ENCODE measurements at regions not wholly inside any gene's neighbourhood (a gene's known extent, or its start where the extent isn't known, plus 50 kb on each side); places are given as distances from the start of the nearest gene placed in this dataset.

DNA sequence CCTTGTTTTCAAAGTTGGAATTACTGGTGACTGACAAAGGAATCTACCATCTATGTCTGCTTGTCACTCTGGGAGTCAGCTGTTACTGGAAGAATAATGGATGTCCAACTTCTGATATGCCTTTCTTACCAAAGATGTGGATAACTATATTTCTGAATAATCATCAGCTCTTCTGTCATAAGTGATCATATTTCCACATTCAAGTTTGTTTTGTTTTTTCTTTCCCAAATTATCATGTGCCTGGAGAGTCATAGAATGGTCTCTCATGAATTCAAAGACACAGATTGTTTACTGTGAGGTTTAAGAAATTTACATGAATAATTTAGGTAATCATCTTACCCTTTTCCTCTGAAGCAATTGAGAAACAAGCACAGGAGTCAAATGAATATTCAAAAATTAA lies 986.7 kb upstream of the CDH2 start:
- Histone ChIP-seq H3K9me3 (replicated peaks; ENCODE audit: control insufficient read depth, insufficient read depth, low read length) (no peaks in the 10 kb centered on the region), H2AFZ (ENCODE audit: control insufficient read depth, low read depth, low read length) (no peak overlapping the region), H3K9ac (ENCODE audit: control insufficient read depth, insufficient read depth, low read length) (no peak overlapping the region), H3K4me1 (ENCODE audit: control insufficient read depth, insufficient read depth, low read length) (no peaks in the 10 kb centered on the region), H4K20me1 (ENCODE audit: control insufficient read depth, insufficient read depth) (no peaks in the 10 kb centered on the region), H3K36me3 (ENCODE audit: control insufficient read depth in 2 of 2, insufficient read depth in 2 of 2, low read length in 1 of 2) (no peaks in the 10 kb centered on the region), H3K27ac (ENCODE audit: control insufficient read depth, insufficient read depth) (no peak overlapping the region), H3K4me3 (no peak overlapping the region), H3K27me3 (replicated peaks in 1 of 2; ENCODE audit: control insufficient read depth in 2 of 2, insufficient read depth in 2 of 2, low read length in 1 of 2) (no peaks in the 10 kb centered on the region), H3K4me2 (ENCODE audit: control insufficient read depth, insufficient read depth) (no peak overlapping the region), H3K79me2 (ENCODE audit: control insufficient read depth, insufficient read depth, low read length) (no peaks in the 10 kb centered on the region)
- in situ Hi-C loops (cut with MboI) (no loop called here), intact Hi-C loops (cut with micrococcal nuclease; ENCODE audit: unreplicated experiment) (no loop called here)
- SMC1A ChIA-PET (ENCODE audit: uncharacterized antibody, unreplicated experiment): no interaction called here
- POLR2A ChIA-PET: no interaction called here
- FAIRE-seq (no peak), ATAC-seq (no peak), DNase-seq (ENCODE audit: low read depth, low spot score) (no peak)
- no peak for TF ChIP-seq EED (IDR thresholded peaks at IDR 0.05; ENCODE audit: low read depth)
- TF ChIP-seq, protein P1, sequence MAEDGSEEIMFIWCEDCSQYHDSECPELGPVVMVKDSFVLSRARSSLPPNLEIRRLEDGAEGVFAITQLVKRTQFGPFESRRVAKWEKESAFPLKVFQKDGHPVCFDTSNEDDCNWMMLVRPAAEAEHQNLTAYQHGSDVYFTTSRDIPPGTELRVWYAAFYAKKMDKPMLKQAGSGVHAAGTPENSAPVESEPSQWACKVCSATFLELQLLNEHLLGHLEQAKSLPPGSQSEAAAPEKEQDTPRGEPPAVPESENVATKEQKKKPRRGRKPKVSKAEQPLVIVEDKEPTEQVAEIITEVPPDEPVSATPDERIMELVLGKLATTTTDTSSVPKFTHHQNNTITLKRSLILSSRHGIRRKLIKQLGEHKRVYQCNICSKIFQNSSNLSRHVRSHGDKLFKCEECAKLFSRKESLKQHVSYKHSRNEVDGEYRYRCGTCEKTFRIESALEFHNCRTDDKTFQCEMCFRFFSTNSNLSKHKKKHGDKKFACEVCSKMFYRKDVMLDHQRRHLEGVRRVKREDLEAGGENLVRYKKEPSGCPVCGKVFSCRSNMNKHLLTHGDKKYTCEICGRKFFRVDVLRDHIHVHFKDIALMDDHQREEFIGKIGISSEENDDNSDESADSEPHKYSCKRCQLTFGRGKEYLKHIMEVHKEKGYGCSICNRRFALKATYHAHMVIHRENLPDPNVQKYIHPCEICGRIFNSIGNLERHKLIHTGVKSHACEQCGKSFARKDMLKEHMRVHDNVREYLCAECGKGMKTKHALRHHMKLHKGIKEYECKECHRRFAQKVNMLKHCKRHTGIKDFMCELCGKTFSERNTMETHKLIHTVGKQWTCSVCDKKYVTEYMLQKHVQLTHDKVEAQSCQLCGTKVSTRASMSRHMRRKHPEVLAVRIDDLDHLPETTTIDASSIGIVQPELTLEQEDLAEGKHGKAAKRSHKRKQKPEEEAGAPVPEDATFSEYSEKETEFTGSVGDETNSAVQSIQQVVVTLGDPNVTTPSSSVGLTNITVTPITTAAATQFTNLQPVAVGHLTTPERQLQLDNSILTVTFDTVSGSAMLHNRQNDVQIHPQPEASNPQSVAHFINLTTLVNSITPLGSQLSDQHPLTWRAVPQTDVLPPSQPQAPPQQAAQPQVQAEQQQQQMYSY (CRISPR knock-in tag; IDR thresholded peaks at IDR 0.05): no peak
- no peak for TF ChIP-seq ZZZ3 (IDR thresholded peaks at IDR 0.05; ENCODE audit: control insufficient read depth, insufficient read length, low read depth)
- TF ChIP-seq, protein P2, sequence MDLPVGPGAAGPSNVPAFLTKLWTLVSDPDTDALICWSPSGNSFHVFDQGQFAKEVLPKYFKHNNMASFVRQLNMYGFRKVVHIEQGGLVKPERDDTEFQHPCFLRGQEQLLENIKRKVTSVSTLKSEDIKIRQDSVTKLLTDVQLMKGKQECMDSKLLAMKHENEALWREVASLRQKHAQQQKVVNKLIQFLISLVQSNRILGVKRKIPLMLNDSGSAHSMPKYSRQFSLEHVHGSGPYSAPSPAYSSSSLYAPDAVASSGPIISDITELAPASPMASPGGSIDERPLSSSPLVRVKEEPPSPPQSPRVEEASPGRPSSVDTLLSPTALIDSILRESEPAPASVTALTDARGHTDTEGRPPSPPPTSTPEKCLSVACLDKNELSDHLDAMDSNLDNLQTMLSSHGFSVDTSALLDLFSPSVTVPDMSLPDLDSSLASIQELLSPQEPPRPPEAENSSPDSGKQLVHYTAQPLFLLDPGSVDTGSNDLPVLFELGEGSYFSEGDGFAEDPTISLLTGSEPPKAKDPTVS (IDR thresholded peaks at IDR 0.05; ENCODE audit: low read depth, low read length): no peak
- TF ChIP-seq SREBF1 (IDR thresholded peaks at IDR 0.05; ENCODE audit: low read length): no peak
- TF ChIP-seq HDGF (IDR thresholded peaks at IDR 0.05): no peak
- TF ChIP-seq CEBPB (IDR thresholded peaks at IDR 0.05; ENCODE audit: borderline replicate concordance in 1 of 2, low read depth in 2 of 2, low read length in 2 of 2): no peak
- TF ChIP-seq BMI1 (IDR thresholded peaks at IDR 0.05; ENCODE audit: borderline replicate concordance): no peak
- no peak for TF ChIP-seq RFX5 (IDR thresholded peaks at IDR 0.05; ENCODE audit: low read depth, low read length)
- no peak for TF ChIP-seq IKZF2 (IDR thresholded peaks at IDR 0.05)
- CTCF ChIA-PET: no interaction called here
- BruUV-seq (replicated peaks): no TSS peak
- RAD21 ChIA-PET (ENCODE audit: unreplicated experiment): no interaction called here
